ENCODE measurements at regions not wholly inside any gene's neighbourhood (a gene's known extent, or its start where the extent isn't known, plus 50 kb on each side); places are given as distances from the start of the nearest gene placed in this dataset.

DNA sequence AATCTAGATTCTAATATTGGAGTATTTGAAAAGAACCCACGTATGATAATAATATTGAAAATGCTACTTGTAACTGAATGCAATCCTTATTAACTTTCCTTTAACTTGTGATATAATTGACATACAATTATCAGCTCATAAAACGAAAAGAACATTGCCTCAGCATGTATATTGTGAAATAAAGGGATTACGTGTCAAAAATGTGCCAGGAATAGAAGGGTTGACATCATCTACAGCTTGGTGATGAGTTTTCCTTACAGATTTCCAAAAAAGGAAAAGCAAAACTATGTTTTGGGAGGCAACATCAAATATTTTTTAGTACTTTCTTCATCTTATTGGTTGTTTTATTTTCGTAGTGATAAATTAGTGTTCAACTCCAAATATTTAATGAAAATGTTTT is 266.0 kb upstream of the PTGER4 start:
- no peak for DNase-seq (ENCODE audit: low spot score)

DNA sequence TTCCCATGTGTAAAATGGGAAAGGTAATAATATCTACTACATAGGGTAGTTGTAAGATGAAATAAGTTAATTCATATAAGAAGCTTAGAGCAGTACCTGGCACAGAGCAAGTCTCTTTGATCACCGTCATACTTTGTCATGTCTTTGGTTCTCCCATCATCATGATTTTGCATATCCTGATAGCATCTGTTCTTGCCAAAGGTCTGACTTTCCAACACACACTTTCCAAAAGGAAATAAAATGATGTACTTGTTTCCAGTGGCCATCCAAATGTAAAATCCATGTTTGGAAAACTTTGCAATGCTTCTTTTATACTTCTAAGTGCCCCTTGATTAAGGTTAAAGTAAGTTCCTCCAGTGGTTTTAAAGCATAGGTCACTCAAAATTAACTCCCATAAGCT is 266.9 kb upstream of the PTGER4 start:
- no peak for DNase-seq (ENCODE audit: low spot score)

- no peak for DNase-seq (ENCODE audit: low spot score)
Measured at GRCh38 chr5:40410964-40411635, 268.6 kb upstream of the PTGER4 start.

DNA sequence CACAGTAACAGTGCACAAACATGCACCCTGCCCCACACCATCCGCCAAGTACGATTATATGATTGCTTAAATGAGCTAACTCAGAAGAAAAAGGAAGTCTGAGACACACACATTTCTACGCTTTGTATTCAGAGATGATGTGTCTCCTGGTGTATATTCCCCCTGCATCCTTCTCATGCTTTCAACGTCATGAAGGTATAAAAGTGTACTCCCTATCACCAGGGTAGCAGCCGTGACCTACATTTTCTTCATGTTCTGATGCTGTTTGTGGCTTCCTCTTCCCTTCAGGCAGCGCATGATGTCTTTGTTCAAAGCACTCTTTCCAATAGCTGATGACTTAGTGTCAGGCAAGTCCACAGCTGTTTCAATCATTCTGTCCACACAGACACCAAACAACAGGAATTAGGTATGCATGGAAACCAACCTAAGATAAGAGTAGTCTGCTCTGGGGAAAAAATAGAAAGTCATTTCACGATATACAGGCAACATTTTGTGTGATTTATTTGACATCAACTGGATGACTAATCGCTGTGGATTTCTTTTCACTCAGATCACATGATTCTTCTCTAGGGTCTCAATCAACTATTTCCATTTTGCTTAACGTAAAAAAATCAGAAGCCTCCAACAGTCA is 269.4 kb upstream of the PTGER4 start:
- no peak for DNase-seq (ENCODE audit: low spot score)

GRCh38 chr5:40409601-40410000 is 270.1 kb upstream of the PTGER4 start:
- DNase-seq (ENCODE audit: low spot score) = no peak

- peak; percentile 30 for DNase-seq (ENCODE audit: low spot score)
Measured at GRCh38 chr5:40406741-40407211, 272.9 kb upstream of the PTGER4 start.

GRCh38 chr5:40405996-40406740 is 273.5 kb upstream of the PTGER4 start:
- DNase-seq (ENCODE audit: low spot score) = no peak

- no peak for DNase-seq (ENCODE audit: low spot score)
Measured at GRCh38 chr5:40405230-40405629, 274.5 kb upstream of the PTGER4 start.

DNA sequence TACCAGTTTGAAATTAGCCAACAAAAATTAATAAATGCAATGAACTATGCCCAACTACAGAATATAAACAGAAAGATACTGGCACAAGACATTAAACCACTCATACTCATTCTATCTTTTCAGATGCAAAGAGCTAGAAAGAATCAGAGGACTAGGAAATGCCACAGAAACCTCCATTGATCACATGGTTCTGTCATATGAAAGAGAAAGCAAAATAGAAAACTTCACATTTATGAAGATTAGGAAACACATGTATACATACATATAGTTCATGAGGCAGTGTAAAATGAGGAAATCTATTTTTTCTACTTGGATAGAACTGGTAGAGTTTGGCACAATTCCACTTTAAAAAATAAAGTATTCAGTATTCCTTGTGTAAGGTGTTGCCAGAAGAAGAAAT is 275.1 kb upstream of the PTGER4 start:
- DNase-seq (ENCODE audit: low spot score) = no peak

DNA sequence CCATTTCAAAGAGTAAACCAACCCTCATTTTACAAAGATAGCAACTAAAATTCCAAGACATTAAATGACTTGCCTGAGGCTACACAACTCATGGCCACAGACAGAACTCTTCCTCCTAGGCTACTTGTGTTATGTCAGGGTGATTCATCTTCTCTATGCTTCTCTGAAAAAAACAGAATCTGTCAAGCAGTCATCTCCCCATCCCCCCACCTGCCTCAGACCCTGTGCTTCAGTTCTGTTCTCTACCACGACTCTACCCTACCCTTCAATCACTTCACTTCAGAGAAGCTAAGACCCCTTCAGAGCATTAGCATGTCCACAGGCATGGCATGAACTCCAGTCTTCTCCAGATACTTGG is 277.7 kb upstream of the PTGER4 start:
- no peak for DNase-seq (ENCODE audit: low spot score)

GRCh38 chr5:40401284-40402006 is 278.3 kb upstream of the PTGER4 start:
- no peak for DNase-seq (ENCODE audit: low spot score)

GRCh38 chr5:40400245-40400644 is 279.5 kb upstream of the PTGER4 start:
- DNase-seq (ENCODE audit: low spot score) = no peak

DNA sequence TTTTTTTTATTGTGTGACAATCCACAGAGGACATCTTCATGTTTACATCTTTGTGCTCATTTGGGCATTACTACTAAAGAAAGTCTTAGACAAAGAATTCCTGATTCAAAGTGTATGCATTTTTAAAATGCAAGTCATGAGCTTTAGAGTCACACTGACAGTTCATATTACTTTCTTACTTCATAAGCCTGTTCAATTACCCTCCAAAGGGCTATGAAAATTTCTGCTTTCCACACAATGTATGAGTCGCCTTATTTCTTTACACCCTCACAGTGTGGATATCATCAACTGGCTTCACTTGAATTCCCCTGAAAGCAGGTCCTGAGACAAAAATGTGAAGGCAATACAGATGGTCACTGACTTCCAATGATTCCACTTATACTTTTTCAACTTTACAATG is 280.4 kb upstream of the PTGER4 start:
- DNase-seq (ENCODE audit: low spot score) = no peak

DNA sequence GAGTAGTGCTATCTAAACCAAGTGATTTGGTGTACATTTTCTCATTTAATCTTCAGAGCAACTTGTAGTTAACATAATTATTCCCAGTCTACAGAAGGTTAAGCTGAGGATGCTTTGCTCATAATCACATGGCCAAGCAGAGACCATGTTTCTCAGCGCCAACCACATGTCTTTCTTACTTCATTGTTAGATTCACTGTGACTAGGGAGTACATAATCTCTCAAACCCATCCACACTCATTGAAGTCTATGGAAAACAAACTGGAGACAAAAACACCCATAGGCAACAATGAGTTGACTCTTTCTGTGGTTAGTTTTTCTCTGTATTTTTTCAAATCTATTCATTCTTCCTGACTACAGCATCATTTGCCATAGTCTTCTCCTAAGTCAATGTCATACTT is 281.7 kb upstream of the PTGER4 start:
- DNase-seq (ENCODE audit: low spot score) = no peak

- no peak for DNase-seq (ENCODE audit: low spot score)
Measured at GRCh38 chr5:40397091-40397490, 282.6 kb upstream of the PTGER4 start.

DNA sequence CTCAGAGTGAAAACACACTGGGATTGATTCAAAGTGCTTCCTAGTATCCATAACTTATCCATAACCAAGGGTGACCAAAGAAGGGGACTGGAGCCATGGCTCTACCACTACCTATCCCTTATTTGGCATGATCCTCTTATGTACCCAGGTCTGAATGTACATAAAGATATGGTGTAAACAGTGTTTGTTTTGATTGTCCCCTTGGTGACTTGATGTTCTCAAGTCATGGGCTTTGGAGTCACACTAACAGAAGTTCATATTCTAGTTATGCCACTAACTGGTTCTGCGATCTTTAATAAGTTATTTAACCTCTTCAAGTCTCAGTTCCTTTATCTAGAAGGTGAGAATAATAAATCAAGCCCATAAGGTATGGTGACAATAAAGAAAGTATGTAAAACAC is 283.4 kb upstream of the PTGER4 start:
- no peak for DNase-seq (ENCODE audit: low spot score)

DNA sequence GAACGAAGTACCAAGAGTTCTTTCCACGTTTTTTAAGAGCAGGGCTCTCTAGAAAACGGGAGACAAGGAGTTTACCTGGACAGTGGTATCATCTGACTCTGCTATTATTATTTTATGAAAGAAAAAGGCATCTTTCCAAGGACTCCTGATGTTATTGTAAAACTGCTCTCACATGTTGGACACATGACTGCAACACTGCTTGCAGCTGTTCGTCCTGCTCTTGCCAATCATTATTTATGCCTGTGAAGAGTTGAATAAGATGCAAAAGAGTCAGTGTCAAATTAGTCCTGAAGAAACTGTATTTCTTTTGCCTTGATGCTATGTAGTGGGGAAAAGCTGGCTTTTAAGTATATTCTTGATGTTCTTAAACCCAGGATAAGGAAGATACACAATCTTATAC is 284.5 kb upstream of the PTGER4 start:
- no peak for DNase-seq (ENCODE audit: low spot score)

GRCh38 chr5:40394698-40395097 is 285.0 kb upstream of the PTGER4 start:
- no peak for DNase-seq (ENCODE audit: low spot score)

DNA sequence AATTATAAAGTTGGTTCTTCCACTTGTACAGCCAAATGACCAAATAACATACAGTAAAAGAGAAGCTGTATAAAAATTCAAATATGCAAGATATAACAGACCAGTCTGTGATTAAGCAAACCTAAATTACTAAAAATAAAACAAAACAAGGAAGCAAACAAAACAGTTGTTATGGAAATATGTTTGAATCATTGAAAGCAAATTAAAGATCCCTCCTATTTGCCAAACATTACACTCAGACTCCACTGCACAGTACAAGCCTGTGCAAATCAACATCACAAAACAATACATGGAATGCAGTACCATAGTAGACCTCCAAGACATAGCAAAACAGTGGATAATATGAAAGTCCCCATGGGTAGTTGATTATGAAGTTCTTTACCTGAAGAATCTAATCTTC is 288.1 kb upstream of the PTGER4 start:
- no peak for DNase-seq (ENCODE audit: low spot score)

- DNase-seq (ENCODE audit: low spot score) = no peak
Measured at GRCh38 chr5:40390281-40391149, 289.2 kb upstream of the PTGER4 start.

DNA sequence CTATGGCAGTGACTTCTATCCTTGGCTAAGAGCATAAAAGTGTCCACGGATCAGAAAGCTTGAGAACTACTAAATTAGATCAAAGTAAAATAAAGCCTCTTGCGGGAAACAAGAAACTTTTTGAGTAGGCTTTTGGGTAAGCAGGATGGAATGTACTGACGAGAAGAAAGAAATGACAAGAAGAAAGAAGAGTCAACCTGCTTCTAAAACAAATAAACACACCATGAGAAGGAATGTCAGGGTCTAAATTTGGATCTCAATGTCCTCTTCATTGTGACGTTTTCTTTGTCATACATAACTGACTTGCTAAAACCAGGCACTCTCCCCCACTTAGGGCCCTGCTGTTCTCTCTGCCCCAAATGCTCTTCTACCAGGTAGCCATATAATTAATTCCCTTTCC is 290.1 kb upstream of the PTGER4 start:
- no peak for DNase-seq (ENCODE audit: low spot score)

GRCh38 chr5:40386289-40386688 is 293.4 kb upstream of the PTGER4 start:
- peak; percentile 87 for DNase-seq (ENCODE audit: low spot score)

All from NAMALWA (cell line).